Liver (tissue), 8 donors: ENCODE measurements at regions not wholly inside any gene's neighbourhood (a gene's known extent, or its start where the extent isn't known, plus 50 kb on each side); places are given as distances from the start of the nearest gene placed in this dataset.

Experiments
- DNase-seq: peaks from one replicate; pipeline ENCODE4 v3.0.0-alpha.2; 2017; ENCODE audit warnings: low spot score
- H3K27ac ChIP-seq, 2 donors: one replicate each; pipeline ENCODE4 v1.7.0; 2013; ENCODE audit warnings: inconsistent platforms in 2 of 2, low read length in 2 of 2, control low read depth in 1 of 2, low read depth in 1 of 2, mild to moderate bottlenecking in 1 of 2
- H3K27me3 ChIP-seq, 4 donors: one replicate each; pipeline versions ENCODE4 v1.6.1 to v1.7.0; 2013; ENCODE audit warnings: low read length in 3 of 4, inconsistent platforms in 1 of 4, mild to moderate bottlenecking in 1 of 4, moderate library complexity in 1 of 4; ENCODE audit not compliant: control insufficient read depth in 4 of 4, insufficient read depth in 4 of 4
- H3K36me3 ChIP-seq, 4 donors: one replicate each; pipeline versions ENCODE4 v1.6.1 to v1.7.0; 2013; ENCODE audit warnings: low read length in 3 of 4, mild to moderate bottlenecking in 3 of 4, low read depth in 1 of 4, moderate library complexity in 1 of 4; ENCODE audit not compliant: control insufficient read depth in 4 of 4, insufficient read depth in 3 of 4
- H3K4me1 ChIP-seq, 4 donors: one replicate each; pipeline versions ENCODE4 v1.6.1 to v1.7.0; 2013; ENCODE audit warnings: low read length in 3 of 4, mild to moderate bottlenecking in 3 of 4, moderate library complexity in 1 of 4; ENCODE audit not compliant: control insufficient read depth in 4 of 4, insufficient read depth in 4 of 4
- H3K4me3 ChIP-seq, 3 donors: one replicate each; pipeline versions ENCODE4 v1.6.1 to v1.7.0; 2013; ENCODE audit warnings: low read length in 3 of 3, control low read depth in 1 of 3, low read depth in 1 of 3, mild to moderate bottlenecking in 1 of 3
- H3K9ac ChIP-seq, 2 donors: one replicate each; pipeline ENCODE4 v1.7.0; 2013; ENCODE audit warnings: low read length in 2 of 2, mild to moderate bottlenecking in 2 of 2, moderate library complexity in 2 of 2, control low read depth in 1 of 2, low read depth in 1 of 2
- H3K9me3 ChIP-seq, 4 donors: one replicate each; pipeline versions ENCODE4 v1.6.1 to v1.7.0; 2013; ENCODE audit warnings: low read length in 3 of 4; ENCODE audit not compliant: control insufficient read depth in 4 of 4
- ATF3 ChIP-seq: IDR thresholded peaks from 2 replicates; pipeline ENCODE4 v1.6.1; 2016; ENCODE audit warnings: antibody characterized with exemption
- CTCF ChIP-seq: fragments of 150-350 bp; IDR thresholded peaks from 2 replicates; pipeline ENCODE4 v1.5.1; 2017; ENCODE audit warnings: improper control_type of control experiment, low read depth, low read length; ENCODE audit not compliant: missing input control
- EGR1 ChIP-seq, 2 donors: IDR thresholded peaks; 2 replicates each; pipeline ENCODE4 v1.6.1; 2016 to 2018; ENCODE audit warnings: antibody characterized with exemption in 2 of 2, low read depth in 2 of 2
- FOXA1 ChIP-seq: IDR thresholded peaks from 2 replicates; pipeline ENCODE4 v1.6.1; 2016; ENCODE audit warnings: antibody characterized with exemption
- FOXA2 ChIP-seq: IDR thresholded peaks from 2 replicates; pipeline ENCODE4 v1.6.1; 2016; ENCODE audit warnings: antibody characterized with exemption
- GABPA ChIP-seq, 2 donors: IDR thresholded peaks in 1 of 2; conservative IDR thresholded peaks in 1 of 2; 2 replicates each; pipeline ENCODE4 v1.6.1; 2016; ENCODE audit warnings: antibody characterized with exemption in 2 of 2, mild to moderate bottlenecking in 1 of 2, moderate library complexity in 1 of 2
- HNF4A ChIP-seq, 2 donors: conservative IDR thresholded peaks; 2 replicates each; pipeline ENCODE4 v1.6.1; 2016; ENCODE audit warnings: antibody characterized with exemption in 2 of 2, mild to moderate bottlenecking in 2 of 2
- HNF4G ChIP-seq: IDR thresholded peaks from 2 replicates; pipeline ENCODE4 v1.6.1; 2016; ENCODE audit warnings: antibody characterized with exemption
- JUND ChIP-seq, 2 donors: IDR thresholded peaks; 2 replicates each; pipeline ENCODE4 v1.6.1; 2016; ENCODE audit warnings: antibody characterized with exemption in 2 of 2
- NR2F2 ChIP-seq: IDR thresholded peaks from 2 replicates; pipeline ENCODE4 v1.6.1; 2016; ENCODE audit warnings: antibody characterized with exemption
- RAD21 ChIP-seq, 2 donors: IDR thresholded peaks; 2 replicates each; pipeline ENCODE4 v1.6.1; 2016; ENCODE audit warnings: antibody characterized with exemption in 2 of 2, mild to moderate bottlenecking in 2 of 2
- REST ChIP-seq: IDR thresholded peaks from 2 replicates; pipeline ENCODE4 v1.6.1; 2016; ENCODE audit warnings: antibody characterized with exemption, mild to moderate bottlenecking
- RXRA ChIP-seq, 2 donors: IDR thresholded peaks; 2 replicates each; pipeline ENCODE4 v1.6.1; 2017 to 2018; ENCODE audit warnings: antibody characterized with exemption in 2 of 2, mild to moderate bottlenecking in 1 of 2
- SP1 ChIP-seq: IDR thresholded peaks from 2 replicates; pipeline ENCODE4 v1.6.1; 2018; ENCODE audit warnings: antibody characterized with exemption, mild to moderate bottlenecking
- TAF1 ChIP-seq: conservative IDR thresholded peaks from 2 replicates; pipeline ENCODE4 v1.6.1; 2016; ENCODE audit warnings: antibody characterized with exemption, mild to moderate bottlenecking
- YY1 ChIP-seq: IDR thresholded peaks from 2 replicates; pipeline ENCODE4 v1.6.1; 2016; ENCODE audit warnings: antibody characterized with exemption, mild to moderate bottlenecking
- WGBS: extraction: QIAGEN DNeasy Blood & Tissue Kit; methylation state at CpG from one replicate; pipeline ENCODE4 v1.1.7; 2013; 5-methylcytosine and 5-hydroxymethylcytosine counted together
- donor health status: healthy.
- donor health status: healthy.
- donor health status: healthy.
- donor health status: healthy.
- donor health status: healthy.

GRCh38 chr3:71961891-71962290 lies 176.9 kb upstream of the PROK2 start:
- no peaks in the 10 kb centered on the region for H3K4me1 ChIP-seq
- no peak for DNase-seq
- no peaks in the 10 kb centered on the region for H3K9me3 ChIP-seq
- H3K36me3 ChIP-seq: no peaks in the 10 kb centered on the region
- 88% methylated on average over 2 of the region's 2 CpGs for WGBS
- no peak for TF ChIP-seq RXRA (IDR thresholded peaks at IDR 0.05)
- no peak for TF ChIP-seq RAD21 (IDR thresholded peaks at IDR 0.05)
- TF ChIP-seq TAF1: no peak
- TF ChIP-seq SP1: no peak
- TF ChIP-seq NR2F2: no peak
- no peak for TF ChIP-seq FOXA1
- no peak for TF ChIP-seq ATF3
- no peak for TF ChIP-seq FOXA2
- no peak for TF ChIP-seq JUND (IDR thresholded peaks at IDR 0.05)
- TF ChIP-seq REST: no peak
- no peak for TF ChIP-seq CTCF
- no peak for TF ChIP-seq EGR1 (IDR thresholded peaks at IDR 0.05; ENCODE audit: low read depth in 2 of 2)
- TF ChIP-seq HNF4G: no peak
- TF ChIP-seq HNF4A (conservative IDR thresholded peaks at IDR 0.05): no peak
- TF ChIP-seq GABPA (IDR thresholded peaks at IDR 0.05 in 1 of 2, conservative IDR thresholded peaks at IDR 0.05 in 1 of 2): no peak
- no peak for TF ChIP-seq YY1
- no peak overlapping the region for H3K4me3 ChIP-seq
- H3K27me3 ChIP-seq: no peaks in the 10 kb centered on the region
- H3K27ac ChIP-seq: no peak overlapping the region
- no peak overlapping the region for H3K9ac ChIP-seq

- Histone ChIP-seq H3K27ac (no peak overlapping the region), H3K36me3 (no peaks in the 10 kb centered on the region), H3K4me1 (no peaks in the 10 kb centered on the region), H3K9ac (no peak overlapping the region), H3K27me3 (no peaks in the 10 kb centered on the region), H3K9me3 (no peaks in the 10 kb centered on the region), H3K4me3 (no peak overlapping the region)
- no peak for DNase-seq
- TF ChIP-seq HNF4A (conservative IDR thresholded peaks at IDR 0.05) (no peak), REST (no peak), GABPA (IDR thresholded peaks at IDR 0.05 in 1 of 2, conservative IDR thresholded peaks at IDR 0.05 in 1 of 2) (no peak), NR2F2 (no peak), JUND (IDR thresholded peaks at IDR 0.05) (no peak)
- whole genome bisulfite sequencing: 92% methylated on average over 2 of the region's 2 CpGs
Measured at GRCh38 chr3:71961378-71961777, 176.4 kb upstream of the PROK2 start.
